Stimulated activated CD4-positive, alpha-beta T cell treated with anti-CD3 and anti-CD28 coated beads, Interleukin-2, amount 100 ng/mL, for 48 hours (primary cell): ENCODE measurements at regions not wholly inside any gene's neighbourhood (a gene's known extent, or its start where the extent isn't known, plus 50 kb on each side); places are given as distances from the start of the nearest gene placed in this dataset.
"Not testable (repeated sequence)": the region's sequence is repeated elsewhere in the genome, so short reads cannot be mapped to it uniquely, and the experiment has no call there.

Experiments
- DNase-seq, 2 donors: peaks; one replicate each; pipeline ENCODE4 v3.0.0-alpha.2; 2020

GRCh38 chr2:239801404-239802184 lies 223.5 kb downstream of the NDUFA10 start:
- DNase-seq: no peak

GRCh38 chr2:239800785-239801386 lies 224.3 kb downstream of the NDUFA10 start:
- no peak for DNase-seq

- DNase-seq: no peak
Measured at GRCh38 chr2:239797316-239797715, 227.8 kb downstream of the NDUFA10 start.

GRCh38 chr2:239795761-239796160 lies 229.4 kb downstream of the NDUFA10 start:
- DNase-seq: not testable (repeated sequence)

GRCh38 chr2:239793836-239794235 lies 231.3 kb downstream of the NDUFA10 start:
- no peak for DNase-seq

- no peak for DNase-seq
Measured at GRCh38 chr2:239793086-239793485, 232.1 kb downstream of the NDUFA10 start.

GRCh38 chr2:239792405-239793084 lies 232.6 kb downstream of the NDUFA10 start:
- no peak for DNase-seq

- DNase-seq: no peak
Measured at GRCh38 chr2:239791526-239792404, 233.4 kb downstream of the NDUFA10 start.

GRCh38 chr2:239790721-239791120 lies 234.4 kb downstream of the NDUFA10 start:
- DNase-seq: no peak

- no peak for DNase-seq
Measured at GRCh38 chr2:239790313-239790712, 234.8 kb downstream of the NDUFA10 start.

- no peak for DNase-seq
Measured at GRCh38 chr2:239789711-239790110, 235.4 kb downstream of the NDUFA10 start.

GRCh38 chr2:239788576-239789098 lies 236.5 kb downstream of the NDUFA10 start:
- DNase-seq: no peak

GRCh38 chr2:239787538-239788050 lies 237.5 kb downstream of the NDUFA10 start:
- DNase-seq: no peak

GRCh38 chr2:239786791-239787190 lies 238.4 kb downstream of the NDUFA10 start:
- no peak for DNase-seq

GRCh38 chr2:239781454-239781853 lies 243.7 kb downstream of the NDUFA10 start:
- DNase-seq: no peak

- no peak for DNase-seq
Measured at GRCh38 chr2:239780236-239780994, 244.7 kb downstream of the NDUFA10 start.

- no peak for DNase-seq
Measured at GRCh38 chr2:239779584-239779983, 245.6 kb downstream of the NDUFA10 start.

- no peak for DNase-seq
Measured at GRCh38 chr2:239778861-239779558, 246.1 kb downstream of the NDUFA10 start.

GRCh38 chr2:239778042-239778851 lies 246.9 kb downstream of the NDUFA10 start:
- DNase-seq: no peak

- DNase-seq: no peak
Measured at GRCh38 chr2:239777219-239777618, 247.9 kb downstream of the NDUFA10 start.
